Smooth muscle cell (in vitro differentiated cells): ENCODE measurements at regions not wholly inside any gene's neighbourhood (a gene's known extent, or its start where the extent isn't known, plus 50 kb on each side); places are given as distances from the start of the nearest gene placed in this dataset.

Source experiments
- DNase-seq: peaks from one replicate; lab custom pipeline; 2025; ENCODE audit not compliant: unreplicated experiment; lab: John Stamatoyannopoulos, UW
- H2AFZ ChIP-seq: fragments of 200-600 bp; sonication (generic); 2 replicates; pipeline ENCODE4 v1.6.0; 2016; ENCODE audit warnings: antibody characterized with exemption, low read depth, mild to moderate bottlenecking
- H3F3A ChIP-seq: fragments of 200-600 bp; sonication (generic); 2 replicates; pipeline ENCODE4 v1.6.0; 2017; ENCODE audit warnings: antibody characterized with exemption, low read depth
- H3K27ac ChIP-seq: fragments of 200-600 bp; sonication (generic); 2 replicates; pipeline ENCODE4 v1.5.1; 2016; ENCODE audit warnings: low read depth, mild to moderate bottlenecking
- H3K27me3 ChIP-seq: fragments of 200-600 bp; sonication (generic); 2 replicates; pipeline ENCODE4 v1.6.1; 2016; ENCODE audit warnings: low read depth, mild to moderate bottlenecking
- H3K36me3 ChIP-seq: fragments of 200-600 bp; sonication (generic); 2 replicates; pipeline ENCODE4 v1.5.1; 2016; ENCODE audit warnings: low read depth
- H3K4me1 ChIP-seq: fragments of 200-600 bp; sonication (generic); 2 replicates; pipeline ENCODE4 v1.5.1; 2016; ENCODE audit warnings: low read depth
- H3K4me2 ChIP-seq: fragments of 200-600 bp; sonication (generic); 2 replicates; pipeline ENCODE4 v1.6.0; 2016; ENCODE audit warnings: mild to moderate bottlenecking
- H3K4me3 ChIP-seq: fragments of 200-600 bp; sonication (generic); 2 replicates; pipeline ENCODE4 v1.5.1; 2016; ENCODE audit warnings: mild to moderate bottlenecking
- H3K79me2 ChIP-seq: fragments of 200-600 bp; sonication (generic); 2 replicates; pipeline ENCODE4 v1.6.0; 2016; ENCODE audit warnings: low read depth, mild to moderate bottlenecking
- H3K9ac ChIP-seq: fragments of 200-600 bp; sonication (generic); 2 replicates; pipeline ENCODE4 v1.6.0; 2016; ENCODE audit warnings: low read depth
- H3K9me3 ChIP-seq: fragments of 200-600 bp; sonication (generic); replicated peaks from 2 replicates; pipeline ENCODE4 v1.5.1; 2016; ENCODE audit warnings: low read depth
- H4K20me1 ChIP-seq: fragments of 200-600 bp; sonication (generic); 2 replicates; pipeline ENCODE4 v1.6.0; 2016; ENCODE audit warnings: low read depth
- CTCF ChIP-seq: fragments of 200-600 bp; sonication (generic); IDR thresholded peaks from 2 replicates; pipeline ENCODE4 v1.5.1; 2017; ENCODE audit warnings: borderline replicate concordance, mild to moderate bottlenecking, antibody characterized with exemption; ENCODE audit not compliant: insufficient read depth, poor library complexity, severe bottlenecking
- whole genome bisulfite sequencing: methylation state at CpG from one replicate; pipeline ENCODE4 v1.1.7; 2016; ENCODE audit warnings: low lambda C conversion rate; 5-methylcytosine and 5-hydroxymethylcytosine counted together

GRCh38 chr5:83844449-83845068 lies 123.9 kb upstream of the HAPLN1 start:
- H3K36me3 ChIP-seq = no peaks in the 10 kb centered on the region
- WGBS = 59% methylated on average over 7 of the region's 7 CpGs
- H3K4me3 ChIP-seq = no peak overlapping the region
- no peaks in the 10 kb centered on the region for H4K20me1 ChIP-seq
- no peaks in the 10 kb centered on the region for H3K9me3 ChIP-seq
- H3K4me2 ChIP-seq = peak overlapping the region; percentile 57
- no peak overlapping the region for H2AFZ ChIP-seq
- no peaks in the 10 kb centered on the region for H3K27me3 ChIP-seq
- no peaks in the 10 kb centered on the region for H3K4me1 ChIP-seq
- no peaks in the 10 kb centered on the region for H3K79me2 ChIP-seq
- no peak overlapping the region for H3K27ac ChIP-seq
- DNase-seq = no peak
- H3K9ac ChIP-seq = no peak overlapping the region
- TF ChIP-seq CTCF = no peak
- H3F3A ChIP-seq = no peaks in the 10 kb centered on the region

GRCh38 chr5:83839788-83840187 lies 119.1 kb upstream of the HAPLN1 start:
- 94% methylated on average over 3 of the region's 3 CpGs for WGBS
- Histone ChIP-seq H3K4me1 (no peaks in the 10 kb centered on the region), H3K27ac (no peak overlapping the region), H4K20me1 (no peaks in the 10 kb centered on the region), H3F3A (no peaks in the 10 kb centered on the region), H3K36me3 (no peaks in the 10 kb centered on the region), H3K9me3 (no peaks in the 10 kb centered on the region), H3K79me2 (no peaks in the 10 kb centered on the region), H3K4me2 (no peak overlapping the region), H2AFZ (no peak overlapping the region), H3K9ac (no peak overlapping the region), H3K27me3 (no peaks in the 10 kb centered on the region), H3K4me3 (no peak overlapping the region)
- DNase-seq = no peak
- no peak for TF ChIP-seq CTCF

- Histone ChIP-seq H3K4me3 (no peak overlapping the region), H3K79me2 (no peaks in the 10 kb centered on the region), H3K27ac (no peak overlapping the region), H3K4me2 (no peak overlapping the region), H4K20me1 (no peaks in the 10 kb centered on the region), H3K27me3 (no peaks in the 10 kb centered on the region), H3K9ac (no peak overlapping the region), H3K4me1 (no peaks in the 10 kb centered on the region), H3K9me3 (no peaks in the 10 kb centered on the region), H2AFZ (no peak overlapping the region), H3K36me3 (no peaks in the 10 kb centered on the region), H3F3A (no peaks in the 10 kb centered on the region)
- 98% methylated on average over 2 of the region's 2 CpGs for WGBS
- TF ChIP-seq CTCF = no peak
- no peak for DNase-seq
Measured at GRCh38 chr5:83839256-83839655, 118.6 kb upstream of the HAPLN1 start.

- Histone ChIP-seq H3K4me1 (no peaks in the 10 kb centered on the region), H3K27me3 (no peaks in the 10 kb centered on the region), H4K20me1 (no peaks in the 10 kb centered on the region), H3K79me2 (no peaks in the 10 kb centered on the region), H3K4me2 (no peak overlapping the region), H3K36me3 (no peaks in the 10 kb centered on the region), H3K9ac (no peak overlapping the region), H2AFZ (no peak overlapping the region), H3K27ac (no peak overlapping the region), H3K4me3 (no peak overlapping the region), H3K9me3 (no peaks in the 10 kb centered on the region), H3F3A (no peaks in the 10 kb centered on the region)
- DNase-seq = no peak
- no peak for TF ChIP-seq CTCF
- 94% methylated on average over 4 of the region's 4 CpGs for WGBS
Measured at GRCh38 chr5:83837265-83837907, 116.7 kb upstream of the HAPLN1 start.
